ENCODE measurements at regions not wholly inside any gene's neighbourhood (a gene's known extent, or its start where the extent isn't known, plus 50 kb on each side); places are given as distances from the start of the nearest gene placed in this dataset.
"Not testable (repeated sequence)": the region's sequence is repeated elsewhere in the genome, so short reads cannot be mapped to it uniquely, and the experiment has no call there.

DNA sequence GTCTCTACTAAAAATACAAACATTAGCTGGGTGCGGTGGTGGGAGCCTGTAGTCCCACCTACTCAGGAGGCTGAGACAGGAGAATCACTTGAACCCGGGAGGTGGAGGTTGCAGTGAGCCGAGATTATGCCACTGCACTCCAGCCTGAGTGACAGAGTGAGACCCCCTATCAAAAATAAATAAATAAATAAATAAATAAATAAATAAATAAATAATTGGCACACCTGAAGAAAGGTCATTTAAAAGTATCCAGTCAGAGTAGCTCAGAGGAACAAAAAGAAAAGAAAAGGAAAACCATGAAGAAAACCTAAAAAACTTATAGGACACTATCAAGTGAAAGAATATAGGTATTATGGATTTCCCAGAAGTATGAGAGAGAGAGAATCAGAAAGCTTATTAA is 330.1 kb upstream of the AR start:
- DNase-seq, result not testable (repeated sequence)

DNA sequence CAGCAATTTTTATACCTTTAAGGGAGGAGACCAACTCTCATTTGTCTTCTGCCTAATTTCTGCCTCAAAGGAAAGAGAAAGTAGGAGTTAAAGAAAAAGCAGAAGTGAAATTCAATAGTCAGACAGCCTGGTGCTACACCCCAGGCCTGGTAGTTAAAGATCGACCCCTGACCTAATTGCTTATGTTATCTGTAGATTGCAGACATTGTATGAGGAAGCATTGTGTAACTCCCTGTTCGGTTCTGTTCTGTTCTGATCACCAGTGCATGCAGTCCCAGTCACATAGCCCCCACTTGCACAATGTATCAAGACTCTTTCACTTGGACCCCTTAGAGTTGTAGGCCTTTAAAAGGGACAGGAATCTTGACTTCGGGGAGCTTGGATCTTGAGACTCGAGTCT is 335.9 kb upstream of the AR start:
- no peak for DNase-seq

DNA sequence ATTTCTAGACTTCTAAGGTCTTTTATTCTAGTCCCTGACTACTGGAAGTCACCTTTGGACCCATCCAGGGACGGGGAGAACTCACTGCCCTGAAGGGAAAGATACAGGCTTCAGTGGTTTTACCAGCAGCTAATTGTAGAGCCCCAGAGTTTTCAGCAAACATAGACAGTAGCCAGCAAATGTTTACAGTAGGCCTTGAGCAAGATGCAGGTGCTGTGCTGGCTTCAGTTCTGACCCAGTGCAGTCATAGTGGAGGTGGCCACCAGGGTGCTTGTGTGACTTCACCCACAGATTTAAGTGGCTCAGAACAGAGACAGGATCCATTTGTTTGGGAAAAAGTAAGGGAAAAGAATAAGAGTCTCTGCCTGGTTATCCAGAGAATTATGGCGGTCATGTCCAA is 384.4 kb upstream of the AR start:
- DNase-seq, result no peak

DNA sequence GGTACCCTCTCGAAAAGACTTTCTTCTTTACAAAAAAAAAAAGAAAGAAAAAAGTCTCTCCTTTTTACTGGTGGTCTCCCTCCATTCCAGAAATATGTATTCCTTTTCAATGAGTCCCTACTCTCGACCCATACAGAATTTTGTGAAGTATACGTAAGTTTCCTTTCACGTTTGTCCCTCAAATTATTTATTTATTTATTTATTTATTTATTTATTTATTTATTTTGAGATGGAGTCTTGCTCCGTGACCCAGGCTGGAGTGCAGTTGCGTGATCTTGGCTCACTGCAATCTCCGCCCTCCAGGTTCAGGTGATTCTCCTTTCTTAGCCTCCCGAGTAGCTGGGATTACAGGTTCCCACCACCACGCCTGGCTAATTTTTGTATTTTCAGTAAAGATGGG is 429.2 kb upstream of the AR start:
- no peak for DNase-seq

DNA sequence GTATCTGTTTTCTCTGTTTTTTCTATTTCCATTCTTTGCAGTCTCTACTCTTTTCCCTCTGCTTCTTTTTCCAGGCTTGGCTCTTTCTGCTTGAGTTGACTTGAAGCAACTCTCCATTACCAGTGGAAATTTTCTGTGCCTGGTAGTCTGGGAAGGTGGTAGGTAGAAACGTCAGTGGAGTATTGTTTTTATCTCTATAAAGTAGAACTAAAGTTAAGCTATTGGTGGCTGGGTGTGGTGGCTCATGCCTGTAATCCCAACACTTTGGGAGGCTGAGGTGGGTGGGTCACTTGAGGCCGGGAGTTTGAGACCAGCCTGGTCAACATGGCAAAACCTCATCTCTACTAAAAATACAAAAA is 438.1 kb upstream of the AR start:
- no peak for DNase-seq

DNA sequence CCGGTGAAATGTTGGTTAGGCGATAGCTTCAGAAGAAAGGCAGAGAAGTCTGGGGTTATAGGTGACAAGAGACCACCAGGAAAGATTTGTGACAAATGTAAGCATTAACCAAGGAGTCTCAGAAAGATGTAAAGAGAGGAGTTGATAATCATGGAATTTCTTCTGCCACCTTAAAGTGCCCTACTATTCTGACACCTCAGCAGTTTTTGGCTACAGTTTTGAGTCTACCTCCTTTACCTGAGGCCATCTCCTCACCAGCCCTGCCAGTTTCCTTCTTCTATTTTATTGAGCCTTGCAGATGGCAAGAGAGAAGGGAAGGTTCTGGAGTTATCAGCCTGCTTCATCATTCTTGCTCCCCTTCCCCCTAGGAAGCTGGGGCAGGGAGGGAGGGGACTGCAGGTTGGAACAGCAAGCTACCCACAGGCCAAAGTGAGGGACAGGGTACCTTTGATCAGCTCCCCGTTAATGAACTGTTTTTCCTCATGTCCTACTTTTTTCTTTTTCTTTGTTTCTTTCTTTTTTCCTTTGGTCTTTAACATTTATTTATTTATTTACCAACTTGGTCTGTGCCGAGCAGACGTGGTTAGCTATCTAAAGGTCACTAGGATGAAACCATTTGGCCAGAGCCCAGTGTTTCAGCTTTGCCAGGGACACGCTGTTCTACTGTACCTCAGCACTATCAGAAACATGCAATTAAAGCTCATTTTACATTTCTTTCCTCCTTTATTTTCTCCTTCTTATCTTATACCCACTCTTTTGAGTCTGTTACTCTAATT is 438.7 kb upstream of the AR start:
- no peak for DNase-seq

DNA sequence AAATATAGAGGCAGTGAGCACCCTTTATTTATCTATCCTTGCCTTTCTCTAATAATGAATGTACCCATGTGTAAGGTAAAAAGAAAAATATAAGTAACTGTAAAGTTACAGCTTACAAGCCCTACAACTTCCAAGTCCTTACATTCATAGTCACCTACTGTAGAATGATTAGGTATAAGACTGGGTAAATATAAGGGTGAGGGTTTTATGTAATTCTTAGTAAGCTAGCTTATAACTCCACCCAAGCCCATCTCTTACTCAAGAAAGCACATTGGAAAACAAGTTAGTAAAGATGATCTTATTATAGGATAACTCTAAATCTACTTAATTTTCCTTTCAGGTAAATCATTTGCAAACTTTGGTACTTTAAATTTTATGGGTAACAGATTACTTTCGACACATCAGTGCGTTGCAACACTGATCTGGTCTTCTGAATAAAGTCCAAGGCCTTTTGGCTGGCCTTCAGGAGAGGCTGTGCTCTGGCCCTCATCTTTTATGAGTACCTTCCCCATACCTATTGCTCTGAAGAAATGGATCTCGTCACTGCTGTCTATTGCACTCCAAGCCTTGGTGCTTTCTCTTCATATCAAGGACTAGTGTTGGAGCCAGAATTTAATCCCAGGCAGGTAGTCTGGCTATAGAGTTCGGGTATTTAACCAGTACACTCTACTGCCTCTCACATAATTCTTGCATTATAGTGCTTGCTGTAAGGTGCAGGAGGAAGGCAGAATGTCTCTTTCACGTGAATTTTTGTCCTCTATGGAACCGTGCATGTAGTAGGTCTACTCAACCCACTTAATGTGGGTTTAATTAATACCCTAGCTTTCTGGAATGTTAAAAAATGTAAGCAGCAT is 443.6 kb upstream of the AR start:
- DNase-seq, result no peak

DNA sequence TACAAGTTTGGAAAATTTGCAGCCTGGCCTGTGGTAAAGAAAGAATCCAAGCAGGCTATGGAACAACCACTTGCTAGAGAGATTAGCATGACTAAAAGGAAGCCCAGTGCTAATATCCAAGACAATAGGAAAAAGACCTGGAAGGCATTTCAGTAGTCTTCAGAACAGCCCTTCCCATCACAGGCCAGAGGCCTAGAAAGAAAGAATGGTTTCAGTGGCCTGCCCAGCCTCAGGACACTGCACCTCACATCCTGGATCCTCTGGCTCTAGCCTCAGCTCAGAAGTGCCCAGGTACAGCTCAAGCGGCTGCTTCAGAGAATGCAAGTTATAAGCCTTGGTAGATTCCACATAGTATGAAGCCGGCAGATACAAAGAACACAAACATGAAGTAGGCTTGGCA is 449.8 kb upstream of the AR start:
- no peak for DNase-seq

DNA sequence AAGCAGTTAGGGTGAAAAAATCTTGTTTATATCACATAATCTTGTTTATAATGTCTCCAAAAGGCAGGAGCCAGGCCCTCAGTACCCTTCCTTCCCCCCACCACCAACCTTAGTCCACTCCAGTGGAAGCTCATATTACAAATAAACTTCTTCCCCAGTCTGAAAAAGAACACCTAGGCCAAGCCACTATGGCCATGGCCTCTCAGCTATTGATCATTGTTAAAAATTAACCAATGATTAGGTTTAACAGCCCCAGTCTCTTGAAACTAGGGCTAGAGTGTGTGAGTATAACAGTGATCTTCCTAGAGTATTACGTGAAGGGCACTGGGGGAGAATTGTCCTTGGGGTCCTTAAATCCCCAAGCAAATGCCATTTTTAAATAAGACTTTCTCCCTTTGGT is 411.9 kb upstream of the EDA2R start:
- DNase-seq, result no peak

DNA sequence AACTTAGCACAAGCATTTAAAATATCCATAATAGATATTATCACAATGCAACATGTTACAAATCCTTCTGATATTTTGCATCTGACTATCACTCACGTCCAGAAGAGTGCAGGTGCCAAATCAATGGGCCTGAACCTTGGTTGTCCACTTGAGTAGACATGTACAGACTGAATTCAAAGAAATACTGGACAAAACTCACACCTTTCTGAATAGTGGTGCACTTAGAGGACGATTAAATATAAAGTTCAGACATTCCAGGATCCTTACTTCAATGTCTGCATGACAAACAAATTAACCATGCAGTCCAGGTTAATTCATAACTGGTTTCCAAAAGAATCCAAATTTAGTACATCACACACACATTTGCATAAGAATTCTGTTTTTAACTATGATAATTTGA is 406.0 kb upstream of the EDA2R start:
- no peak for DNase-seq

DNA sequence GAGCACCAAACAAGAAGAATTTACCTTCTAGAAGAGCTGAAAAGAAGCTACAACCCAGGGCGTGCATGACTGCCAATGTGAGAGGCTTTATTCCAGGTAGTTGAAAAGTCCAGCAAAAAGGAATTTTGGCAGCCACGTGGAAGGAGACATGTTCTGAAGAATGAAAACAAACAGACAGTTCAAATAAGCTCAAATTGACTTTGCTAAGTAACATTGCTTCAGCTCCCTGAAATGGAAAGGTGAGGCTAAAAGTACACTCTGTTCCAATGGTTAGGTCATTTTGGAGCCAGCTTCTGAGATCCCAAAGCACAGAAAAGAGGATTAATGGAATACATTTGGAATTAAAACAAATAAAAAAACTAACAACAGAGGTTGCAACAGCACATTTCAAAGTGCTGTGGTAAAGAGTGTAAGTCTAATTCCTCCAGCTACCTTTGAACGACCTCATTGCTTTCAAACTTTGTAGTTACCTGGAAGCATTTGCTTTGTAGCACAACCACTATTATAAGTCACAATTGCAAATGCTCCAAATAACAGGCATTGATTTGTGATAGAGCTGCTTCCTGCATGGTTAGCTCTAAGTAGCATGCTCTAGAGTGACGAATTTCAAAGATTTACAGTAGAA is 405.3 kb upstream of the EDA2R start:
- DNase-seq, result no peak

DNA sequence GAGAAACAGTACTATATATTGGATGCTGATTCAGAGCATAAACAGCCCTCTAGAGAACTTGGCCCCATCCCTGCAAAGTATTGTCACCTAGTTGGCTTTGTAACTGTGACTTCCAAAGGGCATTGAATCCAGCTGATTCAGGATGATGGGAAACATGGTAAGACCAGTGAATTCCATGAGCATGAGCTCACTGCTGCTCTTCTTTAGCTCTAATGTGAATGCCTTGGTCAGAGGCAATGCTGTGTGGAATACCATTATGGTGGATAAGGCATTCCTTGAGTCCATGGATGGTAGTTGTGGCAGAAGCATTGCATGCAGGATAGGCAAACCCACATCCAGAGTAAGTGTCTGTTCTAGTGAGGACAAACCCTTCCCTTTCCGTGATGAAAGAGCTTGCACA is 365.6 kb upstream of the EDA2R start:
- DNase-seq, result no peak

DNA sequence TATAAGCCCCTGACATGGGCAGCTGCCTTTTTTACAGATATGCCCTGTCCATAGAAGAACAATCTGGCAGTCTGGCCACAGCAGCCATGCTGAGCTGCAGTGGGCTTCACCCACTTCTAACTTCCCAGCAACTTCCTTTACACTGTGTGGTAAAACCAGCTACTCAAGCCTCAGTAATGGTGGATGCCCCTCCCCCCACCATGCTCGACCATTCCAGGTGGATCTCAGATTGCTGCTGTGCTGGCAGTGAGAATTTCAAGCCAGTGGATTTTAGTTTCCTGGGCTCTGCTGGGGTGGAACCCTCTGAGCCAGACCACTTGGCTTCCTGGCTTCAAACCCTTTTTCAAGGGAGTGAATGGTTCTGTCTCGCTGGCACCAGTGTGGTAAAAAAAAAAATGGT is 355.9 kb upstream of the EDA2R start:
- no peak for DNase-seq

DNA sequence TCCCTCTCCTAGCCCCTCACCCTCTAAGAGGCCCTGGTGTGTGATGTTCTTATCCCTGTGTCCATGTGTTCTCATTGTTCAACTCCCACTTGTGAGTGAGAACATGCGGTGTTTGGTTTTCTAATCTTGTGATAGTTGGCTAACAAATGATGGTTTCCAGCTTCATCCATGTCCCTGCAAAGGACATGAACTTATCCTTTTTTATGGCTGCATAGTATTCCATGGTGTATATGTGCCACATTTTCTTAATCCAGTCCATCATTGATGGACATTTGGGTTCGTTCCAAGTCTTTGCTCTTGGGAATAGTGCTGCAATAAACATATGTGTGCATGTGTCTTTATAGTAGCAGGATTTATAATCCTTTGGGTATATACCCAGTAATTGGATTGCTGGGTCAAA is 353.2 kb upstream of the EDA2R start:
- DNase-seq, result not testable (repeated sequence)

DNA sequence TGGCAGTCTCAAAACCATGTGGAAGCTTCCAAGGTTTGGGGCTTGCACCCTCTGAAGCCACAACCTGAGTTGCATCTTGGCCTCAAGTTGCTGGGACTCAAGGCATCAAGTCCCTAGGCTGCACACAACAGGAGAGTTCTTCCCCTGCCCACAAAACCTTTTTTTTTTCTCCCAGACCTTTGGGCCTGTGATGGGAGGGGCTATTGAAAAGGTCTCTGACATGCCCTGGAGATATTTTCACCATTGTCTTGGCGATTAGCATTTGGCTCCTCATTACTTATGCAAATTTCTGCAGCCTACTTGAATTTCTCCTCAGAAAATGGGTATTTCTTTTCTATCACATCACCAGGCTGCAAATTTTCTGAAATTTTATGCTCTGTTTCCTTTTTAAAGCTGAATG is 349.5 kb upstream of the EDA2R start:
- no peak for DNase-seq

DNA sequence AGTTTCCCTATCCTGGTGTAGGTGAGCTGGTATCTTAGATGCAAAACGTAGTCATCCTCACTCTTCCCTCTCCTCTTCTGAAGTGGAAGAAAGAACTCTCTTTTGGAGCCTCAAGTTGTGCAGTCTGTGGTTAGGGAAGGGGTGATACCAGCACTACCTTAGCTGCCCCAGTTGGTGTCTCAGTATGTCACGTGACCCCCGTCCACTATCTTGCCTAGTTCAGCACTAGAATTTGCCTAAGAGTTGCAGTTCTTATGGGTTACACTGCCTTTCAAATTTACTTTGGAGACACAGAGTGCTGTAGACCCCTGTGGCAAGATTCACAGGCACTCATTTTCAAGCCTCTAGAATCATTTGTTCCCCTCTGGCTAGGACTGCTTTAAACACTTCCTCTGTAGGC is 322.8 kb upstream of the EDA2R start:
- no peak for DNase-seq

DNA sequence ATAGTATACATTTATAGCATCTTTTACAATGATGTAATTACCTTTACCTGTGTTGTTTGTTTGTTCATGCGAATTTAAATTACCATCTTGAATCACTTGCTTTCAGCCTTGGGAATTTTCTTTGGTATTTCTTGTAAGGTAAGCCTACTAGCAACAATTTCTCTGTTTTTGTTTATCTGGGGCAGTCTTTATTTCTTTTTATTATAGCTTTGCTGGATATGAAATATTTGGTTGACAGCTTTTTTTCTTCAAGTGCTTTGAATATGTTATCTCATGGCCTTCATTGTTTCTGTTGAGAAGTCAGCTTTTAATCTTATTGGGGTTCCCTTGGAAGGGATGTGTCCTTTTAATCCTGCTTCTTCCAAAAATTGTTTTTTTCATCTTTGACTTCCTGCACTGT is 292.8 kb upstream of the EDA2R start:
- no peak for DNase-seq

DNA sequence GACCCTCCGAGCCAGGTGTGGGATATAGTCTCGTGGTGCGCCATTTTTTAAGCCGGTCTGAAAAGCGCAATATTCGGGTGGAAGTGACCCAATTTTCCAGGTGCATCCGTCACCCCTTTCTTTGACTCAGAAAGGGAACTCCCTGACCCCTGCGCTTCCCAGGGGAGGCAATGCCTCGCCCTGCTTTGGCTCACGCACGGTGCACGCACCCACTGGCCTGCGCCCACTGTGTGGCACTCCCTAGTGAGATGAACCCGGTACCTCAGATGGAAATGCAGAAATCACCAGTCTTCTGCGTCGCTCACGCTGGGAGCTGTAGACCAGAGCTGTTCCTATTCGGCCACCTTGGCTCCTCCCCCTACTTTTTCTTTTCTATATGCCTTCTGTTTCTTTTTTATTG is 291.6 kb upstream of the EDA2R start:
- not testable (repeated sequence) for DNase-seq

DNA sequence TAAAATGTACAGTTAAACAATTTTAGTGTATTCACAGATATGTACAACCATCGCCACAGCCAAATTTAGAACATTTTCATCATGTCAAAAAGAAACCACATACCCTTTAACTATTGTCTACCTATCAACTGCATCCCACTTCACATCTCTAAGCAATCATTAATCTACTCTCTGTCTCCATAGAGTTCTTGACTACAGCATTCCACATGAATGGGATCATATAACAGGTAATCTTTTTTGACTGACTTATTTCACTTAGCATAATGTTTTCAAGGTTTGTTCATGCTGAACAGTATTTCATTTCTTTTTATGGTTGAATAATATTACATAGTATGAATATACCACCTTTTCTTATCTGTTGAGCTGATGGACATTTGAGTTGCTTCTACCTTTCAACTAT is 281.4 kb upstream of the EDA2R start:
- DNase-seq, result no peak

DNA sequence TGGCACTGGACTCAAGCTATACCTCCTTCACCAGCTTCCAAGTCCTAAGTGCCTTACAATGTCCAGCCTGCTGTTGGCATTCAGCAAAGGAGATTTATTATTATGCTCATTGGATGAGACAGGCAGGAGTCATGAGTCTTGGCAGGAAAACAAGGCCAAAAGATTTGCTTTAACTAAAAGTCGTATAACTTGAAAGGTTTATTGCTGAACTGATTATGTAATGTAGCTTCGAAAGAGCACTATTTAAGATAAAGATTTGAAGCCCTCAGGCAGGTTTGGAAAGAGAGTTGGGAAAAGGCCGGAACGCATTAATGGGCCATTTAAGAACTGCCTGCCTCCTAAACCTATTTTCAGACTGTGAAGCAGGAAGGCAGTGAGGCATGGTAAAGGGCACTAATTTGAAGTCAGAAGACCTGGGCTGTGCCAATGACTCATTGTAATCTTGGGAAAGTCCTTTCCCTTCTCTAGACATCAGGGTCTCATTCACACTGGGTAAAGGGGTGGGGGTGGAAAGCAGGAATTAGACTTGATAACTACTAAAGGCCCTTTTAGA is 280.5 kb upstream of the EDA2R start:
- DNase-seq, result no peak

DNA sequence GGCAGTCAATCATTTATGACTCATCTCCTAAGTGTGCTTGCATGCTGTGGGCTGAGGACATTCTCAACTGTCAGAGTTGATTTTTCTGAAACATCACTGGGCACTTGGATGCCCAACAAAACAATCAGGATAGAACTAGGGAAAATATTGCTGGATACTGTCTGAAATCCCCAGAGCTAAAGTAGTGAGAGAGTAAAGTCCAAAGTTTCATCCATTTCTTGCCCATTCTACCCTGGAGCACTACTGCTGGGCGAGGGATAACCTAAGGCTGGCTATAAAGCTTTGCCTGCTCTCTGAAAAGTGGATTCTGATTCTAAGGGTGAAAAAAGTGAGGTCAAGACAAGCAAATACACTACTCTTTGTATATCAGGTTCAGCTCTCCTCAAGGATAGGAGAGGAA is 279.6 kb upstream of the EDA2R start:
- no peak for DNase-seq

DNA sequence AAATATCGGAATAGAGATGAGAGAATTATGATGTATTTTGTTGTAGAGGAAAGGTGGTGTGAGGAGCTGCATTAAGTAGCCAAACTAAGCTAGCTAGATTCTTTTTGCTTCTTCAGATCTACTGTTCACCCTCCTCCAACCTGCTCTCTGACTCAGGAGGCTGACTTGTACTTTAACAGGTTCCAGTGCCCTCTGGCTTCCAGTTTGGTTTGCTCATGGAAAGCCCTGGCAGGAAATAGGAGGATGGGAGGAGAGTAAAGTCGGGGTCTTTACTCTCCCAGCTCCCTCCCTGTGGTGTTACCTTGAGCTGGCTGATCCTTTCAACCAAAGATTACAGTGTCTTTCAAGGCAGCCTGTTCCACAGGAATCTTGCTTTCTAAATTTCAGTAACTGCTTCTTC is 277.0 kb upstream of the EDA2R start:
- DNase-seq, result no peak

DNA sequence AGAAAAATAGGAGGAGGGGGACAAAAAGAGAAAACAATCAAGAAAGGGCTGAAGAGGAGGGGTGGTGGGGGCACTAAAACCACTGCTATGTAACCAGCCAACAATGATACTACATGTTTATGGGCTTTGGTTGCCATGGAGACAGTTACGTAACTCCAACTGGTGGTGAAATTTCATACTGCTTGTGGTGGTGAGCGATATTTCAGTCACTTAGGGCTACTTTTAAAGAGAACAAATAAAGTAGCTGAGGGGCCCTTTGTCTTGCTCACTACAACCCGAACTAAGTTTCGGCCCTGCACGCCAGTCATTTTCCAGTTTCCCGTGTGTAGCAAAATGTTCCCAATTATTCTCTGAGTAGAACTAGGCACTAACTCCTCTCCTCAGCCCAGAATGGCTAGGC is 275.2 kb upstream of the EDA2R start:
- no peak for DNase-seq

DNA sequence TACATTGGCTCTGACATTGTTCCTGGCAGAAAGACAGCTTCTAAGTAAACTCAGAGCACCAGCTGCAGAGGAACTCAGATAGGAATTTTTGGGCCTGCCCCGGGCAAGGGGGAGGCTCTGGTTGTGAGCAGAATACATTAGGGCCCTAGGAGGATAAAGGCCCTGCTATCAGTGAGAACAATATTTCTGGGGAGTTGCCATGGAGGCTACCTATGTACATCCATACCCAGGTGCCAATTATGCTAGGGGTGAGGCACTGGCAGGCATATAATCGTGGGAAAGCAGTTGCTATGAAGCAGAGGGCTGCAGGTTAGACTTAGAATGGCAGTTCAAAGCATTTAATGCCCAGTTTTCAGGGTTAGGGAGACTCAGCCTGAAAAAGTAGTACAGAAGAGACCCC is 273.5 kb upstream of the EDA2R start:
- no peak for DNase-seq

All from NCI-H526 treated with DMSO at 0.1 percent for 48 hours (cell line).